ENCODE measurements at regions not wholly inside any gene's neighbourhood (a gene's known extent, or its start where the extent isn't known, plus 50 kb on each side); places are given as distances from the start of the nearest gene placed in this dataset.
"Not testable (repeated sequence)": the region's sequence is repeated elsewhere in the genome, so short reads cannot be mapped to it uniquely, and the experiment has no call there.

DNA sequence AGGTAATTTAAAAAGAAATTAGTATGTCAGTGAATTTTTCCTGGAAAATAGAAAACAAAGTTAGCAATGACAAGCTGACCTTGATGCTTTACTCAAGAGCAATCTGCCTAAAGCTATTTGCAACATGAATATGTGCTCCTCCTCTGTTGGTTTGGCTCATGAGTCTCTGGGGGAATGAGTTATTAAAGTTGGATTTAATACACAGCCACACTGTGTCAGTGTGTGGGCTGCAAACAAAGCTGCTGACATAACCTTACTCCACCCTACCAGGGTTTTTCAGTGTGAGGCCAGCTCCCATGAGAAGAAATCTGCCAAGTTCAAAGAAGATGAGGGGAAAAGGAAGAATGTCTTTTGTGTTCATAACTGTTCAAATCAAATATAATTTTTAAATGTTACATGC is 280.5 kb downstream of the TLL1 start:
- peak; percentile 54 for DNase-seq

DNA sequence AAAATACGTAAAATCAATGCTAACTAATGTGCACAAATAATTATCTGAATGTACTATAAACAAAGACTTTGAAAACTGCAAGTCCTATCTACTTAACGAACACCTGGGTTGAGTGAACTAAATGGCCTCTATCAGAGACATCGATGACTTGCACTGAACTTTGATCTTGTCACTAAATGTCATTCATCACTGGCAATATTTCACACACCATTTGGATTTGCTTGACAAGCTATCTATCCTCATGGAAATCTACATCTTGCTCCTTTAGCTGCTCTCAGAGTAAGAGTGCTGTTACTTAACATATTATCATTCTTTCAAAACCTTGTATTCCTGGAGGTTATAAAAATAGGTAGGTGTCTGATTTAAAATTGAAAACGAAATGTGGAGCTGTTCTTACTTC is 289.3 kb downstream of the TLL1 start:
- no peak for DNase-seq

DNA sequence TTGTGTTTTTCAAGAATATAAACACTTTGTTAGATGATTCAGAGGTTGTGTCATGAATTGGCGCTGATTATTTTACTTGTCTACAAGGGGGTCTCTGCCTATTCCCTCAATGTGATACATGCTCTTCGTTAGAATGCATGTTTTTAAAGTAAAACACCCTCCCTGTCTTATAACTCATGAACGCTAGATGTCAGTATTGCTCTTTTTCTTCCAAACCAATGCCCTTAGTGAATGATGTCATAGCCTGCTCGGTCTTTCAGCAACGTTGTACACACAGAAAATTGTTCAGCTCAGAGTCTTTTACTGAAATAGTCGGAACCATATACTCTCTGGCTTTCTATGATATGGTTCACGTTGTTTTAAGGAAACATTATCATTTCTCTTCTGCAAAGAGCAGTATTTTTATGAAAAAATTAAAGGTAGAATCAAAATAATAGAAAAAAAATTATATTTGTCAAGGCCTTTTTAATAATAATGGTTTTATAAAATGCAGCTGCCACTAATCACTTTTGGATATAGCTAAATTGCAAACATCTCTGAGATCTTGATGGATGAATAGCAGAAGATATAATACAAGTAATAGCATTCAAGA is 292.9 kb downstream of the TLL1 start:
- DNase-seq = peak; percentile 82

GRCh38 chr4:166169111-166169510 is 296.1 kb downstream of the TLL1 start:
- peak; percentile 48 for DNase-seq

DNA sequence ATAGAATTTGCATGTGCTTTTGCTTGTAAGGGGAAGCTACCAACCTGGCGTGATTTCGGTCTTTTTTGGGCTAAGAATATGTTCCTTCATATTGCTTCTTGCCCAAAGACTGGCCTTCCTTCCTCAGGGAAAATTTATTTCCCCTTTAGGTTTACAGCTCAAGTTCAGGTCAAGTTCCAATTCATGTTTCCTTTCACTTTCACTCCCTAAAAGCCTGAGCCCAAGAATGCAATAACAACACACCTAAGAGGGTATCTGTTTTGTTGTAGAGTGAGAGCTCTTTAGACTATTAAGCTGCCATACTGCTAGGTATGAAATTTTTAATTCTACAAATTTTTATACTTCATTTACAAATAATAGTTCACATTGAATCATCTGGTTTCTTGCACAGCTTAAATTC is 299.6 kb downstream of the TLL1 start:
- no peak for DNase-seq

DNA sequence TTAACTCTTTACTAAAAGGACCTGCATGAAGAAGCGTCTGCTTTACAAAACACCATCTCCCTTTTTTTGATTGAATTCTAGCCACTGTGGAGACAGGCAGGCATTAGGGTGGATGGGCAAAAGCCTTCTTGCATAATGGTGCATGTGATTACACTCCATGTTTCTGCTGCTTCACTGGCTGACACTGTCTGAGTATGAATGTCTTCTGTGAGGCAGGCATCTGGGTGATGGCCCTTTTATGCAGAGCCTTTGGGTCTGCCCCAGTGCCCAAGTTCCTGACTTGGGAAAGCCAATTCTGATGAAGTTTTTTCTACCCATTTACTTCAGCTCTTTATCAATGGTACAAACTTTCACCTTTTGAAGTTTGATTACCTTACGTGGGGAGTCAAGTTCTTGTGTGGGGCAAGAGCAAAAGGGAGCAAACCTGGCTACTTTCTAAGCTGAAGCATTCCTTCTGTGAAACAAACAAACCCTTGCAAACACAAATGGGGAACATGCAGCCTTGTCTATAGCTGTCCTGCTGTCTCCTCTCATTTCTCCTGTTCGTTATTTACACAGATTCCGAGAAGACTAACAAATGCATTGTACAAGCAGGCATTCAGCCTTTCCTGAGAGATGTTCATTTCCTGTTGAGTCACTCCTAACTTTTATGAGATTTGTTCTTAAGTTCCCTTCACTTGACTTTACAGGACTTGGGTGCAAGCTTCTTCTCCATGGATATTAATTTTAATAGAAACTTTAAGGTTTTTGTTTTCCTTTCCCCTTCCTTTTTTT is 301.9 kb downstream of the TLL1 start:
- no peak for DNase-seq

DNA sequence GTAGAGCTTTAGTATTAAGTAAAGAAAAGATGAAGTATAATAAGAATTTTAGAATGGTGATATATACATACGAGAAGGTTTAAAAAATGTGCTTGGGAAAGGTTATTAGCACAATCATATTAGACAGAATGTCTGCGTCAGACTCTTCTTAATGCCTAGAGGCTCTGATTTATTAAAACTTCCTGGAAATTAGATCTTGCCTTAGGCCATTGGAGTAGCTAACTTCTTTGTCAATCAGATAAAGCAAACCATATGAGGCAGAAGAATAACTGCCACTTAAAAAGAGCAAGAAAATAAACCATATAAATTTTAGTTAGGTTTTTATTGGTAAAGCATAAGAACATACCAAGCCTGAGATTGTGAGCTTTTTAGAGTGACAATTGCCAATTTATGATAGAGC is 309.1 kb downstream of the TLL1 start:
- DNase-seq = no peak

DNA sequence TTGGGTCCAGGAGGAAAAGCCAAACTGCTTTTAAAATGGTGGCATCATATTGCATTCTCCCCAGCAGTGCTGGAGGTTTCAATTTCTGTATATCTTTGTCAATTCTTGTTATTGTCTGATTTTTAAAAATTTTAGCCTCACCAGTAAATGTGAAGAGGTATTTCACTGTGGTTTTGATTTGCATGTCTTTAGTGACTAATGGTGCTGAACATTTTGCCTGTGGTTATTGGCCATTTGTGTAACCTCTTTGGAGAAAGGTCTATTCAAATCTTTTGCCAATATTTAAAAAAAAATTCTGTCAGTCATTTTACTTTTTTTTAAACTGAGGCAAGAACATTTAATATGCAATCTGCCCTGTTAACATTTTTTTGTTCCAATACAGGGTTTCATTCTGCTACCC is 322.1 kb downstream of the TLL1 start:
- DNase-seq = no peak

GRCh38 chr4:166197166-166197565 is 324.1 kb downstream of the TLL1 start:
- DNase-seq = no peak

DNA sequence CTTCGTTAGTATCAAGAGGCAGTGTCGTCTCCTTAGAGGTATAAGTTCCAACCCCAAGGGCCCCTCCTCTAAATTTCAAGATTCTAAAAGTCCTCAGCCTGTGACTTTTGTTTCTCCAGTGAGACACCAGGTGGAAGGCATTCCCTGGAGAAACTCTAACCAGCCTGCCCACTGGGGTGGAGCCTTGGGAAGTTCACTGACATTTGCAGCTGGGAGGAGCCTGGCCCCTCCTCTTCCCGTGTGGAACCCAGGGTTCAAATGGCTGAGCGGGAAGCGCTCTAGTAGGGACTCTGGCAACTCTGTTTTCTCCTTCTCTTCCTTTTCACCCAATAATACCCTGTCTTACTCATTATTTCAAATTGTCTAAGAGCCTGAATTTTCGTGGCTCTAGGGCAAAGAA is 325.0 kb downstream of the TLL1 start:
- DNase-seq = no peak

DNA sequence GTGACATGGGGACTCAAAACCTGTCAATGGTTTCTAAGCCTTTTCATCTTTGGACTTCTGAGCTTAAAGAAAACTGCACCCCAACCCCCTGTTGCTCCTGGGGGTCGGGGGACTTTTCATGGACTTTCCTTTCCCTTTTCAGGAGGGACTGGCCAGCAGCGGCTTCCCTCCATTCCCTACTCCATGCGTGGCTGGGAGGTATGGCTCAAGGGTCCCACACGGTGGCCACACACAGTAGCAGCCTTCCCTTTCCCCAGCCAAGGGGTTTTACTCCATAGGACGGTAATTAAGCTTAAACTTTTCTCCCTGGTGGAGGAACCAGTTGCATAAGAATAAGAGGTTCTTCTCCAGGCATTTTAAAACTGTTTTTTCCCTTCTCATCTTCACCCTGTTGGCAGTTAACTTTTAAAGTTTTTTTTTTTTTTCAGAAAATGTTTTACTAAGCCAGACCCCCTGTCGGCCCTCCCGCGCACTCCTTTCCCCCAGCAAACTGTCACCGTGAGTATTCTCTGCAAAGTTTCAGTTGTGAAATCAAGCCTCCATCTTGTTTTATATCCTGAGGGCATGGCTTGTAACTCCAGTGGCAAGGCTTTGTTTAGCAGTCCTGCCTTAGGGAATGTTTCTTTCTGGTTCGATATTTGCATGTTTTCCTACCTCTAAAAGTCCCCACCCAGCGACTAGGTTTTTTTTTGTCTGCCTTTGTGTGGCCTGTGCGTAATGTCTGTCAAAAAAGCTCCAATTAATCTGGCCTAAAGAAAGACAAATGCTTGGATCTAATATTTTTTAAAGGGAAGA is 325.7 kb downstream of the TLL1 start:
- no peak for DNase-seq

DNA sequence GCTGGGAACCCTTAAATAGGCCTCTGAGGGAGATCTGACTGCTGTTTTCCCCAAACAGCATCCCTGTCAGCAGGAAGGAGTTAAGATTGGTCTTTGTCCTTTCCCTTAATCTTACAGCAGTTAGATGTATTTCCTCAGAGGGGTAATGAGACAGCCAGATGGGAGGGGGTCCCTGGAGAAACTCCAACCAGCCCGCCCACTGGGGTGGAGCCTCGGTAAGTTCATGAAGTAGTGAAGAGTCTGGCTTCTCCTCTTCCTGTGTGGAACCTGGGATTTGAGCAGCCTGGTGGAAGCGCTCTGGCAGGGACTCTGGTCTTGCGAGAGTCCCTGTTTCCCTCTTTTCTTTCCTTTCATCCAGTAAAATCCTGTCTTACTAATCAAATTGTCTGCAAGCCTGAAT is 330.0 kb downstream of the TLL1 start:
- DNase-seq = no peak

- DNase-seq = not testable (repeated sequence)
Observed at GRCh38 chr4:166212326-166212725, 339.3 kb downstream of the TLL1 start.

GRCh38 chr4:166222271-166222670 is 349.2 kb downstream of the TLL1 start:
- no peak for DNase-seq

- DNase-seq = no peak
Observed at GRCh38 chr4:166228112-166228511, 355.1 kb downstream of the TLL1 start.

DNA sequence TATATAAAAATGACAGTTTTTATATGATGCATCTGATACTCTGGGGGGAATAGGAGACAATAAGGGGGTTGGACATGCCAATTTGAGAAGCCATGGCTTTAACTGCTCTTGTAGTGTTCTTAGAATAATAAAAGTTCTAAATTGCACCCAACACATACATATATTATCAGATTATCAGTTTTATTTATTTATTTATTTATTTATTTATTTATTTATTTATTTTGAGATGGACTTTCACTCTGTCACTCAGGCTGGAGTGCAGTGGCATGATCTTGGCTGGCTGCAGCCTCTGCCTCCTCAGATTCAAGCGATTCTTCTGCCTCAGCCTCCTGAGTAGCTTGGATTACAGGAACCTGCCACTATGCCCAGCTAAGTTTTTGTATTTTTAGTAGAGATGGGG is 356.8 kb downstream of the TLL1 start:
- no peak for DNase-seq

GRCh38 chr4:166230841-166231240 is 357.8 kb downstream of the TLL1 start:
- DNase-seq = no peak

GRCh38 chr4:166239354-166239753 is 366.3 kb downstream of the TLL1 start:
- DNase-seq = no peak

DNA sequence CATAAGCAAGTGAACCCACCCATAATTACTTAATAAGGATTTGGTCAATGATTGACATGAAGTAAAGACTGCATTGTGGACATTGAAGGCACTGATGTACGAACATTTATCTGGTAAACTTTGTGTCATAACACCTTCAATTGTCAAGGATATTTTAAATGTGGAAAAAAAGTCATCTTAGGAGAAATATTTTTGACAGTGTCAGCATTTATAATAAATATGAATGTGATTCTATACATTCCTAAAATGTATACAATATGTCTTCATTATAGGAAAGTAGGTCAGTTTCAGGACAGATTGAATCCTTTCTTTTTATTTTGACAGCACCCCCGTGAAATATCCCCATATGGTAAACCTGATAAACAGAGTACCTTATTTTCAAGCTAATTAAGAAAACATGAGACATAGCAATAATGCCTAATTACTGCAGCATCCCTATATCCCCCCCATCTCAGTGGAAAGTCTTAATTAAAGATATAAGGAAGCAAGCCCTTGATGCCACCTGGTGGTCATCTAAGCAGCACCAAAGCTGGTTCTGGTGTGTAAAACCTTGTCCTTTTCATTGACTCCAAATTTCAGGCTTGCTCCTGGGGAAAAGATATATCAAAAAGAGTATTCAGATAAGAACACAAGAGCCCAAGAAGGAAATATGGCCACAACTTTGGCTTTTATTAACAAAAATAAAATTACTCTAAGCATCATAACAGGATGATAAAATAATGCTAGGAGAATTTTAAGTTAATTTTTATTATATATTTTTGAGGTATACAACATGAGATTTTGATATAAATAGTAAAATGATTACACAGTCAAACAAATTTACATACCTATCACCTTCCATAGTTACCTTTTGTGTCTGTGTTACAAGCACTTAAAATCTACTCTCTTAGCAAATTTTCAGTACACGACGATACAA is 379.7 kb downstream of the TLL1 start:
- peak; percentile 63 for DNase-seq

GRCh38 chr4:166257276-166257675 is 384.2 kb downstream of the TLL1 start:
- DNase-seq = no peak

- DNase-seq = peak; percentile 89
Observed at GRCh38 chr4:166257891-166258290, 384.9 kb downstream of the TLL1 start.

- peak; percentile 55 for DNase-seq
Observed at GRCh38 chr4:166259081-166259480, 386.0 kb downstream of the TLL1 start.
